Tibial nerve (tissue), 4 donors: ENCODE measurements at regions not wholly inside any gene's neighbourhood (a gene's known extent, or its start where the extent isn't known, plus 50 kb on each side); places are given as distances from the start of the nearest gene placed in this dataset.

Experiments used
- CTCF ChIP-seq, 5 experiments: fragments of 200-600 bp in 3 of 5; fragments of 450-650 bp in 2 of 5; sonication (generic) in 3 of 5; IDR thresholded peaks; one replicate each; pipeline ENCODE4 v1.5.1; 2016 to 2019; ENCODE audit warnings: antibody characterized with exemption in 5 of 5, mild to moderate bottlenecking in 3 of 5, moderate library complexity in 2 of 5
- EP300 ChIP-seq, 2 donors: sonication (generic); formaldehyde crosslinking; IDR thresholded peaks; one replicate each; pipeline ENCODE4 v1.6.1; 2017; ENCODE audit warnings: antibody characterized with exemption in 2 of 2, mild to moderate bottlenecking in 1 of 2
- POLR2A ChIP-seq, 2 donors: fragments of 450-650 bp; IDR thresholded peaks; one replicate each; pipeline ENCODE4 v1.6.1; 2017; ENCODE audit warnings: antibody characterized with exemption in 2 of 2, mild to moderate bottlenecking in 2 of 2, moderate library complexity in 2 of 2

GRCh38 chr15:38921471-38921870 lies 356.9 kb upstream of the RASGRP1 start:
- TF ChIP-seq CTCF (IDR thresholded peaks at IDR 0.05) (no peak), POLR2A (IDR thresholded peaks at IDR 0.05) (no peak), EP300 (IDR thresholded peaks at IDR 0.05) (no peak)
